ENCODE measurements at regions not wholly inside any gene's neighbourhood (a gene's known extent, or its start where the extent isn't known, plus 50 kb on each side); places are given as distances from the start of the nearest gene placed in this dataset.

- no peak for TF ChIP-seq POLR2A (IDR thresholded peaks at IDR 0.05; ENCODE audit: low read length)
- no peak for TF ChIP-seq GATA1 (IDR thresholded peaks at IDR 0.05; ENCODE audit: low read depth, low read length)
Measured at GRCh38 chr2:116487336-116487735, 1327.2 kb upstream of the DDX18 start.

Measured in erythroblast (primary cell).